ENCODE measurements at regions not wholly inside any gene's neighbourhood (a gene's known extent, or its start where the extent isn't known, plus 50 kb on each side); places are given as distances from the start of the nearest gene placed in this dataset.
"Not testable (repeated sequence)": the region's sequence is repeated elsewhere in the genome, so short reads cannot be mapped to it uniquely, and the experiment has no call there.

DNA sequence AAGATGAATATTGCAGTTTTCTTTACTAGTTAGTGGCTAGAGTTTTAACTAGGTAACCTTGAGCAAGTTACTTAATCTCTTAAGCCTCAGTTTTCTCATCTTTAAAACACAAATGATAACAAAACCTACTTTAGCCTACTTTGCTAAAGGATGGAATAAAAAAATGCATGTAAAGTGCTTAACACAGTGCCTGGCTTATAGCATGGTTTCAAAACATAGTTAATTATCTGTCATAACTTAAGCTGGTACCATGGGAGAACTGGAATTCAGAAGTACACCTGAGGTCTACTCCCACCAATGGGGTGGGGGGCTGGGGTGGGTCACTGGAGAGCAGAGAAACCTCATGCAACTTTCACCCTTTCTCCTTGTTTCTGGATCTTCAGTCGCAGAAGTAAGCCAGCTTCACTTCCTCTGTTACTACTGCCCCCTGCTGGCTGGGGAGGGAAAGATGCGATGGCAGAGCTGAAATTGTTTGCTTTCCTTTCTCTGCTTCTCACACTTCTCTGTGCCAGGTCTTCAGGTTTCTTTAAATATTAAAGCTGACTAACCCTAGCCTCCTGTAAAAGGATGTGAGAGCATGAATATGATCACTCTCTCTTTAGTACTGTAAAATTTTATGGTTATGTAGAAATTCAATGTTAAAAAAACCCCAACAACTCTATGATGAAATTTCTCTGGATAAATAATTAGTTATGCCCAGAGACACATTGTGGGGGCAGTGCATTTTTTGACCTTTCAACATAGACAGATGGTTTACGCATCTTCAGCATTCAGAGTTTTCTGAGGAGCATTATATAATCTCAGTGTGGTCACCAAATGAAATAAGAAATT lies 324.2 kb downstream of the HLX start:
- DNase-seq (ENCODE audit: low read depth): peak; percentile 47

DNA sequence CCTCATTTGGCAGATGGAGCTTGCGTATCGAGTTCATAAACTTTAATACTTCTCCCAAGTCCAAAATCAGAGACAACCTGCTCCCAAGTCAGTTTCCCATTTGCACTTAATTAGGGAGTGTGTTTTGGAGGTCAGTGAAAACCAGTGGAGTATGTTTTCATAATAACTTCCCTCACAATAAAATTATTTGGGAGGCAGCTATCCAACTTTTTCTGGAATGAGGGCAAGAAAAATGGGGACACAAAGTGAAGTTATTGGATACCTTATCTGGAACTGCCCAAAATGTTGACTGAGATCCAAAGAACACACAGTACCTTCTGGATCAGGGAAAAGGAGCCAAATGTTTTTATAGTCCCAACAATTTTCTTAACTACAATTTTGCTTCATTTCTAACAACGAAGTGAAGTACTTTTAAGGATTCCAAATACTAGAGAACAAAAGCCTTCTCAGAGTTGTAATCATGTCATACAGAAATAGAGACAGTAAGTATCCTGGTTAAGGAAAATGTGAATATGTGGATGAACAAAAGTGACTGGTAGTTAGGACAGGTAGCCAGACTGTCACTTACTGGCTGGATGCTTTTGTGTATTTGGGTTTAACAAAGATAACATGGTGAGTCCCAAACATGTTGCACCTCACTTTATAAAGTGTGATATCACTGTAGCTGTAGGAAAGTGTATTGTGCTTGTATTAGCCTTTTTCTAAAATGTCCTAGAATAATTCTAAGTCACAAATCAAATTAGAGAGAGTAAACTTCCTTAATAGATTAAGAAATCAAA lies 325.0 kb downstream of the HLX start:
- DNase-seq (ENCODE audit: low read depth): no peak

DNA sequence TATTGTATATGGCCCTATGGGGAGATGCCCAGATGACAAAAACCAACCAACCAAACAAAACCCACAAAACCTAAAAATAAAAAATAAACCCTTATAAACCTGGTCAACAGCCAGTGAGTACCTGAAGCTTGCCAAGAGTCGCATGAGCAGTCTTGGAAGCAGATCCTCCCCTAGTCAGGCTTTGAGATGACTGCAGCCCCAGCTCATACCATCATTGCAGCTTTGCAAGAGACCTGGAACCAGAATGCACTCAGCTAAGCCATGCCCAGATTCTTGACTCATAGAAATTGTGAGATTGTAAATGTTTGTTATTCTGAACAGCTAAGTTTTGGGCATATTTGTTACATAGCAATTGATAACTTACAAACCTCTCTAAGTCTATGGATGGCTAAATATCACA lies 326.8 kb downstream of the HLX start:
- no peak for DNase-seq (ENCODE audit: low read depth)

DNA sequence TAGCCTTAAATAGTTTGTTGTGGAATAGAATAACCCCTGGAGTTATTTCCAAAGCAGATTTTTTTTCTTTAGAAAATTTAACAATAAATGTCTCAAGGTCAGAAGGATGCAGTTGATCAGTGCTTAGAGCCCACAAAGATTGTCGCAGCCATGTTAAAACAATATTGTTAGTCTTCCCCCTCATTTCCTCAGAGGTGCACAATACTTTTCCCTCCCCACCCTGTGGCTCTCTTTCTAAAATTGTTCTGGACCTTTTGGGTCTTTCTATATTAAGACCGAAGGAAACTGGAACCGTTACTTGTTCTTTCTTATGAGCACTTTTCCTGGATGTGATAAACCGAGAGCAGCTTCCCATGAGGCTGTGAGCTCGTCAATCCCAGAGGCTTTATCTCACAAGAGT lies 333.7 kb downstream of the HLX start:
- no peak for DNase-seq (ENCODE audit: low read depth)

DNA sequence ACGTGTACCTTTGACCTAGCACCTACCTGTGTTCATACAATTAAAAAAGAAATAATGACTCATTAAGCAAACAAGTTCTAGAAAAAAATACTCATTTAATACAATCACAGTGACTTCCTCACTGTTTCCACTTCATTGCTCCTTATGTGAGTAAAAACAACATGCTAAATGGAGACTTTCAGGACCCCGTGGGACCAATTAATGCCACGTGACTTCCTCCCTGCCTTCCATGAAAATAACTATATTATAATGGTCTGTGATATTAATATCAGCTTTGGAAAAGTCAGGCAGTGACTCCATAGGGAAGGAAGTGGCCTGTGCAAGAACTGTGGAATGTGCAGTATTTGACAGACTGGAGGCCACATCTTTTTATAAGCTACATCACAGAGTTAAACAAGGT lies 337.8 kb downstream of the HLX start:
- DNase-seq (ENCODE audit: low read depth): no peak

DNA sequence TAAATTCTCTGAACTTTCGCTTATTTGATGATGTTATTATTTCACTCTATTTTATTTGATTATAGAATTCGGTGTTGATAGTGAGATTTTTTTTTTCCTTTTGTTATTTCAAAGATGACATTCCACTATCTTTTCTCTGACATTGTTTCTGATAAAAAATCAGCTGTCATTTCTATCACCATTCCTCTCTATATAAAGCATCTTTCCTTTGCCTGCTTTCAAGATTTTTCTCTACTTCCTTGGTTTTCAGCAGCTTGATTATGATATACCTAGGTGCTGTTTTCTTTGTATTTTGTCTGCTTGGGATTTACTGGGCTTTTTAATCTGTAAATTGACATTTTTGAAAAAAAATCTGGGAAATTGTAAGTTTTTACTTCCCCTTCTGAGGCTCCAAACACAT lies 344.0 kb downstream of the HLX start:
- DNase-seq (ENCODE audit: low read depth): no peak

DNA sequence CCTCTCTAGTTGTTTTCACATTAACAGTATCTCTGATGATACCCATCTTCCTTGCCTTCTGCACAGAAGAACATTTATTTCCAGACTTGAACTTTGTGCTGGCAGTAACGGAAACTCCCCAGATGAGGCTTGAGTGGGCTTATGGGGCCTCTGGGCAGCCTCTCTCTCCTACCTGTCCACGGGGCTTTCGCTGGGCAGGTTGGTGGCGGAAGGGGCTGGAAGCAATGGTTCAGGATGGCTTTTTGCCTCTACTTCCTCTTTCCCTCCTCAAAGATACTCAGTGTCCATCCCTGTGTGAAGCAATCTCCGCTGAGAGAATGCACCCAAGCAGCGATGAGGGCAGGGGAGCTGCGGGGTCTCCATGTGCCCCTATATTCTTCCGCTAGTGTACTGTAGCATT lies 348.2 kb downstream of the HLX start:
- DNase-seq (ENCODE audit: low read depth): no peak

DNA sequence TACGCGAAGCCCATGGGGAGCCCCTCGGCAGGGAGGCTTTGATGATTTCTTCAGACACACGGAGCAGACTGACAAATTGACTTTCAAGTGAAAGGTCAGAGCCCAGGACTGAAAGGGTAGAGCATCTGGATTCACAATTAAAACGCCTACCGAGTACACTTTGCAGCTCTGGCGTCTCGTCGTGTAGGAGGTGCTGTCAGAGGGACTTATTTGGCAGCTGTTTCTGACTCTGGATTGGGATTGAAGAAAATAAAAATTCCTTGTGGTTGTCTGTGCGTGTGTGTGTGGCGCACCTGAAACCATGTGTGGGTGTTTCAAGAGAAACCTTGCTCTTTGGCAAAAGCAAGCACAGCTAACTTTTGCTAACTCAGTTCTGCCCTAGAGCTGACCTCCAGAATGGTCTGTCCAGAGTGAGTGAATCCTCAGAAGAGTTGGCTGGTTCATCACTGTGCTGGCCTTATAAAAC lies 348.7 kb downstream of the HLX start:
- no peak for DNase-seq (ENCODE audit: low read depth)

DNA sequence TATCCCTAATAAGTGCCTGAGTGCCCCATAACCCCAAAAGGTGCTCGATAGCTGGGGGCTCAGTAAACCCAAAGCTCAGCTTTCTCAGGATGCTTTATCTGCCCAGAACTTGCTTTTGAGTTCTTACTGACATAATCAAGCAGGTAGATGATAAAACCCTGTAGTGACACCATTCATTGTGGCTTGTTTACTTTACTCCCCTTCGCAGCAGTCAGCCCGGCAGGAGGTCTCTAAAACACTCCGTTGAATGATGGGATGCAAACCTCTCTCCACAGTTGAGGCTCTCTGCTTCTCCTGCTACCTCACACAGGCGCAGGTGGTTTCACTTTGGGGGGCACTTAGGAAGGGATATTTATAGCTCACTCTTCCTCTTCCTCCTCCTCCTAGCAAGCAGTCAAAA lies 349.4 kb downstream of the HLX start:
- no peak for DNase-seq (ENCODE audit: low read depth)

DNA sequence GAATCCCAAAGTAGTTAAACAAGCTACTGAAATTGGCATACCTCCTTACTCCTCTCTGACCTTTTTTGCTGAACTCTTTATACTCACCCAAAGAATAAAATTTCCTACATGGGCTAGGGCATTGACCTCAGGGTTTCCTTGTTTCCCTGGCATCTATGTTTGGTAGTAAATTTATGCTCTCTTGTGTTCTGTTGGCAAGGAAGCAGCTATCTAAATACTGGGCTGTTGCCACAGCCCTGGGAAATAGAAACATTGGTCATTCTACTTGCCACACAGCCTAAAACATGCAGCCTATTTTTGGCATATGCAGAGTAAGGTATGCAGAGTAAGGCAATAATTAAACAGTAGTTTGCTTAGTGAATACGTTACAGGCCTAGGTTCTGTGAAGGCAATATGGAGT lies 351.4 kb downstream of the HLX start:
- no peak for DNase-seq (ENCODE audit: low read depth)

DNA sequence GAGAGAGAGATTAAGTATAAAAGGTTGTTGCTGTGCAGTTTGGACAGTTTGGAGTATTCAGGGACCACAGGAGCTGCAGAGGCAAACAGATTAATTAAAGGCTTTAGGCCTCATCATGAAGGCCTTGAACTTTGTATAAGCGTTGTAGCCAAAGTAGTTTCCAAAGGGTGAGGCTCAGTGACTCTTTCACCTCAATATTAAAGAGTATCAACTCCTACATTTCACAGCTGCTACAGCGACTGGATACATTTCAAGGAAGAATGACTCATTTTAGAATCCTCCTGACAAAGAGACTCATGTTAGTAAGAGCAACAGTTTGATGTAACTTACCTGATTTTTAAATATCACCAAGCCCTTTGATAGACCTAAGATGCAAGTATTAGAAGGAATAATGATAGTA lies 355.5 kb downstream of the HLX start:
- no peak for DNase-seq (ENCODE audit: low read depth)

DNA sequence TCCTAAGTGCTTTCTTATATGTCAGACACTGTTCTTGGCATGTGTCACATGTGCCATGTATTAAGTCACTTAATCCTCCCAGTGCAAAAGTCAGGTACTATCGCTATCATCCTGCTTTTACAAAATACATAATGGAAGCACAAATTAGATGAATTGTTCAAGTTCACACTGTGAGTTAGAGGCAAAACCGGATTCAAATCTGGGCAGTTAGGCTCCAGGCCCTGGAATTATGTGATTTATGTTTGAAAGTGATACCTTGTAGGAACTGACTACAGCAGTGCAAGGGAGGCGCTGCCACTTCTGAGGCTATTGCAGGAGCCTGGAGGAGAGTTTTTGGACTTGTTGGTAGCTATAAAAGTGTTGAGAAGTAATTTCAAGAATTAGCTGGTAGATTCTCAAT lies 358.3 kb downstream of the HLX start:
- no peak for DNase-seq (ENCODE audit: low read depth)

DNA sequence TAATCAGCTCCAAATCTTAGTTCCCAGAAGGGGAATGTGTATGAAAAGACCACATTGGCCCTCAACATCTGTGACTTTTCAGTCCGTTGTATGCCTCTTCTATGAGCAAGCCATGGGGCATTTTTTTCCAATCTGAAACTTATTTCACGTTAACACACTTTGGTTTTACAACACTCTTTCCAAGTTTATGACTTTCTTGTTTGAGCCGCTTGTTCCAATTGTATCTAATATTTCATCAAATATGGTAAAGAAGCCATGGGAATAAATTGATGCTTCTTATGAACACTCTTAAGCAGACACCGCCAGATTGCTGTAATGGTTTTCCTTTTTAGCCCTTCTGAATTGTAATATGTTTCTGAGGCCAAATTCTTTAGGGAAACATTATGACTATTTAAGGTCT lies 359.9 kb downstream of the HLX start:
- DNase-seq (ENCODE audit: low read depth): no peak

DNA sequence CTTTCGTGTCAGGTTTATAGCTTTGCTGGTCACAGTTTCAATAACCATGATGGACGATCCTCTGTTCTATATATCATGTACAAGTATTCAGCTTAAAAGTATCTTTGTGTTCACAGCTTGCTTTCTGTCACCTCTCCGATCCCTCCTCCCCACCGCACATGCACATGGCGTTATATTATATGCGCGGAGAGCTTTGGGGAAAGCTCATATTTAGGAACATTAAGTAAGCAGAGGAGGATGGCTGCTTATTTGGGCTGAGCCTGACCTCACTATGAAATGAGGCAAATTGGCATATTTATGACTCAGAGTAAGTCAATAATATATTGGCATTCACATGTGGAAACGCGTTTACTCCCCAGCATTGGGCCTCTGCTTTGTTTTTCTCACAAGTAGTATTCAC lies 360.5 kb downstream of the HLX start:
- DNase-seq (ENCODE audit: low read depth): no peak

DNA sequence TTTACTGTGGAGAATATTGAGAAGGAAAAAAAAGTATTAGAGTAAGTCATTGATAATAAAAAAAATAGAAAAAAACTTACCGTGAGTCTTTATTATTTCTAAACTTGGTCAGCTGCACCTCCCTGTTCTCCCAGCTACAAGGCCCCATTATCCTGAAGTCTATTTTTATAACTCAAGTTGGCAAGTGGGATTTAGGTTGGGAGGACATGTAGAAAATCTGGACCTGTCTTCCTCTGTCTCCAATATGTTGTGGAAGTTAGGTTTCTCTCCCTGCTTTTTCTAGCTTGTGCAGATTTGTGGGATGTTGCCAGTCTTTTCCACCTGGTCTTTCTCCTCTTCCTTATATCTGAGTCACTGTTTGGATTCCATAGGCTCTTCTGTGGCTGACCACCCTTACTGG lies 361.4 kb downstream of the HLX start:
- DNase-seq (ENCODE audit: low read depth): no peak

DNA sequence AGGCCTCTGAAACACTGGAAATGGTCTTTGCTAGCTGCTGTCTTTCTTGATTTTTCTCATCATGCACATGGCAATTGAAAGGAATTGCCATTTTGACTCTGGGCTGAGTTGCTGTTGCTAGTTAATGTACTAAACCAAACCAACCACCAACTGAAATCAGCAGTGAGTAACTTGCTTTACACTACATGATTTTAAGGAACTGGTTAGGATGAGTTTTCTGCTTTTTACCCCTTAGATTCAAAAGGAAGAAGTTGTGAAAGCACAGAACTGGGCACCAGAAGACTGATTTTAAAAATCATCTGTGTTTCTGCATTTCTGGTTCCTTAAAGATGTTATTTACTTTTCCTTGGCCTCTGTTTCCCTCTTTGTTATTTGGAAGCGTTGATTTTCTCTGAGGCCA lies 361.9 kb downstream of the HLX start:
- no peak for DNase-seq (ENCODE audit: low read depth)

DNA sequence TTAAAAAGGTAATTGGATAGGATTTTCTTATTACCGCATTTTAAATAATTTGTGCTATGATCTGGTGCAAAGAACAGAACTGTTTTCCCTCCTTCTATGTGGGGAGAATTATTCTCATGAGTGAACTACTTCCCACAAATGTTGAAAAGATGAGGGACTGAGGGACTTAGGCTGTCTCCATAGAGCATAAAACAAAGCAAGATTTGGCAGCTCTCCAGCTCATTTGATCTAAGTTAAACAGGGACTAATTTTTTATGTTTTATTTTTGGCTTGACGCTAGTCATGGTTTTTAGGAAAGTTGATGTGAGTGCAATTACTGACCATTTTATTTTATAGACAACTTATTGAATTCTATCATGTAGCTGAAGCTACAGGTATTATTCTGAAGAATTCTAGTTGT lies 362.3 kb downstream of the HLX start:
- DNase-seq (ENCODE audit: low read depth): no peak

DNA sequence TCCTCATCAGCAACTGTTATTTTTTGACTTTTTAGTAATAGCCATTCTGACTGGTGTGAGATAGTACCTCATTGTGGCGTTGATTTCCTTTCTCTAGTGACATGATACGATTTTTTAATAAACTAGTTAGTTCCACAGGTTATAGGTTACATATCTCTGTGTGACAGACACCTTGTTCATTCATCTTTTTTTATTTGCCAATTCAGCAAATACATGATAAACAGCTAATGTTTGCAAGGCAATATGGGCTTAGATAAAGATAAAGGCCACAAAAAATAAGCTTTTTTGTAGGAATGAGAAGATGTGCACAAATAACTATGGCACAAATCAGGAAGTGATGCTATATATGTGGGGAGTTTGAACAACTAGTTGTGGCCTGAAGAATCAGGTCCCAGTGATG lies 366.8 kb downstream of the HLX start:
- DNase-seq (ENCODE audit: low read depth): no peak

DNA sequence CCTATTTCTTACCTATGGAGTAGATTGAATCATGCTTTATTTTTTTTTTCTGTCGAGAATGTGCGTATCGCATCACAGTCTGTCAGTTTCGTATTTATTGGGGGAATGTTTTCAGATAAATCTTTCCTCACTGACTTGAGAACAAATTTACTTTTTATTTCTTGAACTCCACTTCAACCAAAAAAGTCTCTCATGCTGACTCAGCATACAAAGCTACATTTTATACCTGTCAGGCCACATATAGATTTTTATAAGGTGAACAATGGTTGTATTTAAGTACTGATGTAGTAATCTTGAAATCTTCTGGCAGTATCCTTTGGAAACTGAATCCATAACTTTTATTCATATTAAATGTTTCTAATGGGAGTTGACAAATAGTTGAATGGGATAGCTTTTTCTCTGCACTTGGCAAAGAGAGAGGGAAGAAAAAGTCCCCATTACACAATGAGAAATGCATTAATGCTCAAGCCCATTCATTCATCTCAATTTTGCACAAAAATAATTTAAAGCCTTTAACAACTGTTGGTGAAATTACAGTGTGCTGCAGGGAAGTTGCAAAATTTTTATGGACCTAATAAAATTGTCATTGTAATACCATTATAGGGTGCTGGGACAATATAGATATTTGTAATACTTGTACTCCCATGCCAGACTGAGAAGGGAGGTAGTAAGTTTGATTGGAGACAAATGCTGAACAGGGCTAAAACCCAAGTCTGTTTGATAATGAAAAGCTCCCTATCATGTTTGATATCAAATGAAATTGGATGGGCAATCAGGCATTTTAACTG lies 367.6 kb downstream of the HLX start:
- no peak for DNase-seq (ENCODE audit: low read depth)

DNA sequence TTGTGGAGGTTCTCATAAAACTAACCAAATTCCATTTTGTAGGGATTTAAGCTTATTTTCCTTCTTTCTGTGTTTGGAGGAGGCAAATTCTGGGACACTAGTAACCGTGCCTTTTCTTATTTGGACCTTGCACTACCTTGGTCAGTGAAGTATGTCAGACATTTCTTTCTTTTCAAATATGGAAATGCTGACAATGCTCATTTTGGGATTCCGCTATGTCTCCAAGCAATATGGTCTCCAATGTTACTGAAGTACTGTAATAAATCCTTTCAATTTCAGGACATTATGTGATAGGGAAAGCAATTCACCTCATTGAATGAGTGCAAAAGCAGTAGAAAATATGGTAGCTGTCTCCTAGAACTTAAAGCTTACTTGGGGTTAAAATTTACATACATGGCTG lies 372.3 kb downstream of the HLX start:
- no peak for DNase-seq (ENCODE audit: low read depth)

DNA sequence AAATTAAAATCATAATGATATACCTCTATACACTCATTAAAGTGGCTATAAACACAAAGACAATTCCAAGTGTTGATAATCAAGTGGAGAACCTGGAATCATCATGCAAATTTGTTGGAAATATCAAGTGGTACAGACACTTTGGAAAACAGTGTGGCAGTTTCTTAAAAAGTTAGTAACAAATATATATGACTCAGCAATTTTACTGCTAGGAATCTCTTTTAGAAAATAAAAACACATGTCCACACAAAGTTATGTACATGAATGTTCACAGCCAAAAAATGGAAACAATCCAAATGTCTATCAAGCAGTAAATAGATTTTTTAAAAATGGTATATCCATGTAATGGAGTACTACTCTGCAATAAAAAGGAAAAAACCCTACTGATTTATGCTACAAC lies 375.6 kb downstream of the HLX start:
- no peak for DNase-seq (ENCODE audit: low read depth)

DNA sequence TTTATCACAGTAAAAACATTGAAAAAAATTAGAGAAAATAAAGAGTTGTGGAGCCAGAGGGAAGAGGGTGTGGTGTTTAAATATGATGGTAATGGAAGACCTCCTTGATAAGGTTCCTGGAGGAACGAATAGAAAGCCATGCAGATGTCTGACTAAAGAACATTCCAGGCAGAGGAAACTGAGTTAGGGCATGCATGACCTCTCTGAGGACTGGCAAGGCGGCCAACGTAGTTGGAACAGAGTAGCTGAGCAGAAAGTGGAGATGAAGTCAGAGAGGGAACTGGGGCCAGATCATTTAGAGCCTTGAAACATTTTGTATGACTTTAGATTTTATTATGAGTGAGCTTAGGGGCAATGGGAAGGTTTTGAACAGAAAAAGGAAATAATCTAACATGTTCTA lies 377.5 kb downstream of the HLX start:
- DNase-seq (ENCODE audit: low read depth): no peak

DNA sequence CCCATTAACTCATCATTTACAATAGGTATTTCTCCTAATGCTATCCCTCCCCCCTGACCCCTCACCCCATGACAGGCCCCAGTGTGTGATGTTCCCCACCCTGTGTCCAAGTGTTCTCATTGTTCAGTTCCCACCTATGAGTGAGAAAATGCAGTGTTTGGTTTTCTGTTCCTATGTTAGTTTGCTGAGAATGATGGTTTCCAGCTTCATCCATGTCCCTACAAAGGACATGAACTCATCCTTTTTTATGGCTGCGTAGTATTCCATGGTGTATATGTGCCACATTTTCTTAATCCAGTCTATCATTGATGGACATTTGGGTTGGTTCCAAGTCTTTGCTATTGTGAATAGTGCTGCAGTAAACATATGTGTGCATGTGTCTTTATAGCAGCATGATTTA lies 378.3 kb downstream of the HLX start:
- DNase-seq (ENCODE audit: low read depth): not testable (repeated sequence)
